ENCODE measurements at regions not wholly inside any gene's neighbourhood (a gene's known extent, or its start where the extent isn't known, plus 50 kb on each side); places are given as distances from the start of the nearest gene placed in this dataset.

- TF ChIP-seq SP1 (IDR thresholded peaks at IDR 0.05) (no peak), CTBP1 (IDR thresholded peaks at IDR 0.05; ENCODE audit: borderline replicate concordance) (no peak), L3MBTL2 (conservative IDR thresholded peaks at IDR 0.05) (no peak), FOXK2 (IDR thresholded peaks at IDR 0.05) (no peak), ARNT (IDR thresholded peaks at IDR 0.05) (no peak), BHLHE40 (IDR thresholded peaks at IDR 0.05; ENCODE audit: borderline replicate concordance) (no peak), TARDBP (IDR thresholded peaks at IDR 0.05) (no peak), SUZ12 (IDR thresholded peaks at IDR 0.05) (no peak), FOXM1 (IDR thresholded peaks at IDR 0.05; ENCODE audit: borderline replicate concordance) (no peak), ELF4 (IDR thresholded peaks at IDR 0.05) (no peak)
These were observed 626.9 kb downstream of the ANKRD50 start for GRCh38 chr4:124085561-124086180.
